ENCODE measurements at regions not wholly inside any gene's neighbourhood (a gene's known extent, or its start where the extent isn't known, plus 50 kb on each side); places are given as distances from the start of the nearest gene placed in this dataset.

DNA sequence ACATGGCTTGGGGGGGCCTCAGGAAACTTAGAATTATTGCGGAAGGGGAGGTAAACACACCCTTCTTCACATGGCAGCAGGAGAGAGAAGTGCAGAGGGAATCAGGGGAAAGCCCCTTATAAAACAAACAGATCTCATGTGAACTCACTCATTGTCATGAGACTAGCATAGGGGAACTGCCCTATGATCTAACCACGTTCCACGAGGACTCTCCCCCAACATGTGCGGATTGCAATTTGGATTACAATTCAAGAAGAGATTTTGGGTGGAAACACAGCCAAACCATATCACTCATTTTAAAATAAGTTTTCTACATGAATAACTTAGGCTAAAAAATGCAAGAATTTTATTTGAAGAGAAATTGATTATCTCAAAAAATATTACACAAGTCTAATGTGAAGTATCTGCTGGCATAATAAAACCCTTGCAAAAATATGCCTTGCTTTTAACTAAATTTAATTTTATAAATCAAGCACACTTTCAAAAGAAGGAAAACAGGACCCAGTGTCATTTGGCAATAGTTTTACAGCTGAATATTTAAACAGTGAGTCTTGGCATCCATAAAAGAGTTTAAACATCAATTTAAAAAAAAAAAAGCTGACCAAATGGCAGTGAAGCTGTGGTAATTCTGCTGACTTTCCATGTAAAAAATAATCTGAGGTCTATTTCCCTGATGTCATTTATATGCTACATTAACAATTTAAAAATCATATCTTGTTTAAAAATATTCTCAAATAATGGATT is 1057.2 kb downstream of the NAALADL2 start:
- DNase-seq, result no peak

DNA sequence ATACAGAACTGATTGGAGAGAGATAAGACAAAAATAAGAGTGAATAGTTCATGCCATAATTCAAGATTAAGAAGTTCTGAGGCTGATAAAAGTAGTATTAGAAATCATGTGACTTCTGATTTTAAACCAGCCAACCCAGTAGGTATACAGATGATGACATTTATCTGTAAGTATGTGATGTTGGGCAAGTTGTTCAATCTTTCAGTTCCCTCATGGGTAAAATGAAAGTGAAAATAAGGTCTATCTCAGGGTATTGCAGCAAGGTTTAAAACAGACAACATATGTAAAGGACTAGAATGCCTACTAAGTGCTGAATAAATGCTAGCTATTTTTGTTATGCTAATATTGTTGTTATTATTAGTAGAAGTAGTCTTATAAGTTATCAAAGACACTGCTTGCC is 1055.7 kb downstream of the NAALADL2 start:
- no peak for DNase-seq

DNA sequence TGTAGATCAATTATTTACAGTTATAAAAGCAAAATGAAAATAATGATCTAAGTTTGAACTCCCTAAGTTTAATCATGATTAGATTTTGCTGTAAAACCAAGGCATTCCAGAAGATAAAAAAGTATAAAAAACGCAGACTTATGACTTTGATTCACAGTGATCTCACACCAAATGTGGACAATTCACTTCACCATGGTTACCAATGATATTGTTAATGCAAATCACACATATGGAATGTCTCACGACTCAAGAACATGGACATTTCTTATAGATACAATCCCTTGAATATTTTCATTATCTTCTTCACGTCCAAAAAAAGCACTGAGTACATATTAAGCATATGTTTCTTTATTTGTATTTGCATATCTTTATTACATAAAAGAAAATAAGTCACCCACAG is 1054.2 kb downstream of the NAALADL2 start:
- DNase-seq, result no peak

DNA sequence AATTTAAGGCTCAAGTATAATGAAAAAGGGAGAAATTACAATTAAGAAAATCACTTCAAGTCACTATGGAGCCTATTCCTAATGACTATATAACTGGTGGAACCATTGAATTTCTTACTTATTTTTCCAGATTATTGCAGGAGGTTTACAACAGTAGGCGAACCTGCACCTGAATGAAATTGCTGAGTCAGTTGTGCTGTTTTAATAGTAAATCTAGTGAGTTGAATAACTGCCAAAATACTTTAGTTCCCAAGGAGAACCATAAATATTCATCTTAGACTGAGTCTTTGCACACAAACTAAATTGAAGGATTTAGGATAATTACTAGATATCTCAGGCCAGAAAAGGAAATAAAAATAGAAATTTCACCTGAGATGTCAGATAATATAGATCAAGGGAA is 1052.8 kb downstream of the NAALADL2 start:
- DNase-seq, result no peak

DNA sequence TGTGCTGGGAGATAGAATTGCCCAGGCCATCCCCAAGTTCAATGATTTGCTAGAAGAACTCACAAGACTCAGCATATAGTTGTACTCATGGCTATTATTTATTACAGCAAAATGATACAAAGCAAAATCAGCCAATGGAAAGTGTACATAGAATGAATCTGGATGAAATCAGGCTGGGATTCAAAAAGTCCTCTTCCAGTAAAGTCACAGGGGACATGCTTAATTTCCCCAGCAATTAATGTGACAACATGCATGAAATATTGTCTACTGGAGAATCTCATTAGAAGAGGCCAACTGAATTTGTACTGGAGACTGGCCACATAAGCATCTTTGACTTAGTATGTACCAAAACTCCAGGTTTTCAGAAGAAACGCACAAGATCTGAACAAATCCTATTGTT is 1043.1 kb downstream of the NAALADL2 start:
- DNase-seq, result no peak

DNA sequence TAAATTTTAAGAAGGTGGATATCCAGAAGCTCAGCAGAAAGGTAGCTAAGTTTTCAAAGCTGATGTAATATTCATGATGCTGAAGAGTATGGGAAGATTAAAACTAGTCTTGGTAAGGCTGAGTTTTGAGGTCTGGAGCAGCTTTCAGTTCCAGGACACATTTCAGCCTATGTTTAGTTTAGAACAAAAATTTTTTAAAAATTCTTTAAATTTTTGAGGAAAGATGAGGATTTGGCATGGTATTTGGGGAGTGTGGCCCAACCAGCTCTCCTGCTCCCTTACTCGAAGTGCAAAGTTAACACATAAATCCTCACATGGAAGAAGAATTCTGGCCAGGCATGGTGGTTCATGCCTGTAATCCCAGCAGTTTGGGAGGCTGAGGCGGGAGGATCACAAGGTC is 1039.1 kb downstream of the NAALADL2 start:
- DNase-seq, result no peak

DNA sequence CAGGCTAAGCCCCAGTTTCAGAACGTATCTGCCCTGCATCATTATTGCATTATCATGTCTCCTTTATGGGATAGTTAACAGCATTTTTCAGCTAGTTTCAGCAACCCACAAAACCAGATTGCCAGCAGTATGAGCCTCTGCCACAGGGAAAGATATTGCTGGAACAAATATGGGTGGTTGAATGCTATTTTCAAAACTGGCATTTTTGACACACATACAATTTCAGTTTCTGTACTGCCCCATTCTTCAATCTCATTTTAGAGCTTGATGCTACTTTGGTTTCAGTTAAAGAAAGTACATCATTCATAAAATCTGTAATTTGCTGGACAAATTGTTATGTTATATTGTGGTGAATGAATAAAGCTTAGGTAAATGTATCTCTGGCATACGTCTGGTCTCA is 1037.5 kb downstream of the NAALADL2 start:
- no peak for DNase-seq

DNA sequence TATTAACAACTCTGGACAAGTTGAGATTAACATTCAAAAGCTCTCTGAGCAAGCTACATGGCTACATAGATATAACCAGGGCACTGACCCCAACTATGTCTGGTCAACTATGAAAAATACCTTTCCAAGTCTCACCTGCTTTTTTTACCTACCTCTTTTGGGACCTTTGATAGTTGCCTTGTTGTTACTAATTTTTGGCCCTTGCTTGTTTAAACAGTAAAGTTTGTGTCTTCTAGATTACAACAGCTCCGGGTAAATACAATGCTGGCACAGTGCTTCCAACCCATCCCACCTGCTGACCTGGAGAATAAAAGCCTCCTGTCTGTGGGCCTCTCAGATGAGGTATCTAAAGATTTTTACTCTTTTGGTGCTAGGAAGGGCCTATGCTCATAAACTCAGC is 1036.6 kb downstream of the NAALADL2 start:
- no peak for DNase-seq

DNA sequence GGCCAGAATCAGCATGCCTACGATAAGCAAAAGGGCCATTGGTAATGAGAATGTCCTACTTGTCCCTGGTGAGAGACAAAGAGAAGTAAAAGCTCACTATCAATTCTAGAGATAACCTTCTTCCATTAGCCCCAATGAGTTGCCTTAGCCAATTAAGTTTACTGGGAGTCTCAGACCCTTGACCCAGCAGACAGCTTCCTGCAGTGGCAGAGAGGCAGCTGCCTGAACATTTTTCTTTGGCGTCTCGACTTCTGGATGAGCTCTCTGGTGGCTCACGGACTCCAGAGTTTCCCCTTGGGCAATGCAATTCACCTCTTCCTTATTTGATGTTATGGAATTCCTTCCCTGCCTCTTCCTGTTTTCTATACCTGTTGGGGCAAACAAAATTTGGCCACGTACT is 1034.4 kb downstream of the NAALADL2 start:
- no peak for DNase-seq

DNA sequence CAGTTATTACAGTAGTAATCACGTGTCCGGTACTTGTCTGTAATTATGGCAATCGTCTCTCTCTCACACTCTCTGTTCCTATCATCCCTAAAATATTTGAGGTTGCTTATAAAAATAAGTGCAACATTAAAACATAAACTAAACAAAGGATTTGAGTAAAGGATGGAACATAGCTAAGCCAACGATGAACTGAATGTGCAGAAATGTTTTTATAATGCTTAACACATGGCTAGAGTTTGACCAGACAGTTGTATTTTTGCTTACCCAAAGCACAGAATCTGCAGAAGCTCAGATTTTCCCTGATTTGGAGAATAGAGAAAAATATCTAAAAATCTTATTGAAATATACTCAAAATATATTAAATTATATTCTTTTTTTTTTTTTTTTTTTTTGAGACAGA is 1030.9 kb downstream of the NAALADL2 start:
- DNase-seq, result no peak

DNA sequence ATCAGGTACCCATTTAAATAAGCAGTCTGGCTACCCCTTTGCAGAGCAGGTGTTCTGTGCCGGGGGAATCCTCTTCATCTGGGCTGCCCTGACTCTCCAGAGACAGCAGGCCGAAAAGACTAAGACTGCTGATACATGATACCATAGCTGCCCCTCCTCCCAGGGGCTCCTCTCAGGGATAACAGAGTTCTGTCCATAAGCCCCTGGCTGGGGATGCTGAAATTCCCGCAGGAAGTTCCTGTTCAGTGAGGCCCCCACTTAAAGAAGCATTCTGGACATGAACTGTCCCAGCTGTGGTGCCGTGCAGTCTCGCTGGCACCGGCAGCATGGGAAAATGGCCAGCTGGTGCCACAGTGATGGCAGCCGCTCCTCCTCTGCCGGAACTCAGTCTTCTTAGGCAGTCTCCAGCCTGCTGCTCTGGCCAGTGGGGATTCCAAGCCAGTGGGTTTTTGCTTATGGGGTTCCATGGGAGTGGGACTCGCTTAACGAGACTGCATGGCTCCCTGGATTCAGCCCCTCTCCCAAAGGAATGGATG is 1026.2 kb downstream of the NAALADL2 start:
- no peak for DNase-seq

DNA sequence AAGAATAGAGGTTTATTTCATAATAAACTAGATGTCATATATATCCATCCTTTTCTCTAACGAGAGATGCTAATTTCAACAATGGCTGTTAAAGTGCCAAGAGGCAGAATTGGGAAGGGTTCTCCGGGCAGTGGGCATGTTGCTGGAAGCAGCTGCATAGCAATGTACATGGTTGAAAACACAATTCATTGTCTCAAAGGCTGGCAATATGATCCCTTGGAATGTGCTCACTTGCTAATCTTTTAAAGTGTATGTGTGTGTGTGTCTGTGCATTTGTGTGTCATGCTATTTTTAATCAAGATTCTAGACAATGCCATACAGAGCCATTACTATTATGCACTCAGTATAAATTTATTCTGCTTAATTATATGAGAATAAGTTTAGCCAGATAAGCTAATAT is 1020.3 kb downstream of the NAALADL2 start:
- no peak for DNase-seq

DNA sequence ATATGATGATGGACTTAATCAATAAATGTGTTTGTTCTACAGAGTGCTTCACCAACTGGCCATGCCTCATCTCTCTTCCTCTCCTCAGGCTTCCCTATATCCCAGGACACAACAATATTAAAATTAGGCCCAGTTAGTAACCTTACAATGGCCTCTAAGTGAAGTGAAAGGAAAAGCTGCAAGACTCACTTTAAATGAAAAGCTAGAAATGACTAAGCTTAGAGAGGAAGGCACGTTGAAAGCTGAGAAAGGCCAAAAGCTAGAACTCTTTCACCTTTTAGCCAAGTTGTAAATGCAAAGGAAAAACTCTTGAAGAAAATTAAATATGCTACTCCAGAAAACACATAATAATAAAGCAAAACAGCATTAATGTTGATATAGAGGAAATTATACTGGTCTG is 1010.3 kb downstream of the NAALADL2 start:
- DNase-seq, result no peak

DNA sequence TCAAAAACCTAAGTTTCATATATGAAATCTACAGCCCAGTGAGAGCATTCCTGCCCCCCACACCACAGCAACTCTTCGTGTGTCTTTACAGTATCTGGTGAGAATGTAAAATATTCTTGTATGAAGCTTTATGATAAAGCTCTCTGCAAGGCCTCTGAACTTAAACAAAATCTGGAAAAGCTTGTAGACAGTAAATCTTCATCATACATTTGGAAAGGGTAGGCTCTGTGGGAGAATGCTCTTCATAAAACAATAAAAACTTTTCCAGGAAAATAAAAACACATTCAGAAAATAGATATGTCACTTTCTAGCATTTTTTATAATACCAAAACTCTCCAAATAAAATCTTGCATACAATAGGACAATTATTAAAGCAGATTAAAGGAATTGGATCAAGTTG is 1009.5 kb downstream of the NAALADL2 start:
- no peak for DNase-seq

DNA sequence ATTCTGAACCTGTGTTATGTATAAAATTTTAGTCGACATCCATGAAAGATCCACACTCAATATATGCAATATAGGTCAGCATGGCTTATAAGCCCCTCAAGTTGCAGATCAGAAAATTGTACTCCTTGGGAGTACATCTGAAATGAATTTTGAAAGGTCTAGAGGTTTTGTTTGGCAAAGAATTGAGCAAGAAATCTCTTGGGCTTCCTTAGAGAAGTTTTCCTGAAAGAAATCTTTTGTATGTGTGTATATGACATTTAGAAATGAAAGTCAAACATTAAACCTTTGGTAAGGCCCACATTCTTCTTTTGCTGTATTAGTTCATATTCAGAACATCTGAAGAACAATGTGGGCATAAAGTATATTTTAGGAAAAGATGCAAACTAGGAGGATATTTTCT is 1006.6 kb downstream of the NAALADL2 start:
- DNase-seq, result no peak

DNA sequence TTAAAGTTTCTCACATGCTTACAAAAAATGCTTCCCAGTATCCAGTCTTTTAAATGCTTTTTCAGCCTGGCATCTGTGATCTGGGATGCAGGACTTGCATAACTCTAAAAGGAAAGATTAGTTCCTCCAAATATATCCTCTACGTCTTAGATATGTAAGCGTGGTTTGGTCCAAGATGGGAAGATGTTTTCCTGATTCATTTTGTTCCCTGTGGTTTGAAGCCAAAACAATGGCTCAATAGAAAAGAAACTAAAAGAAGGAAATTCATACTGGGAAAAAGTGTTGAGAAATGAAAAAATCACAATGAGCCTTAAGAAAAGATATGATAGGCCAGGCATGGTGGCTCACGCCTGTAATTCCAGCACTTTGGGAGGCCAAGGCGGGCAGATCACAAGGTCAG is 1002.8 kb downstream of the NAALADL2 start:
- DNase-seq, result no peak
